Progenitor cell of endocrine pancreas (in vitro differentiated cells): ENCODE measurements at regions not wholly inside any gene's neighbourhood (a gene's known extent, or its start where the extent isn't known, plus 50 kb on each side); places are given as distances from the start of the nearest gene placed in this dataset.
A peak's percentile ranks its signal among the peaks of the same experiment; 100 is the strongest.

ENCODE experiments used
- DNase-seq: peaks from one replicate; pipeline ENCODE4 v3.0.0; 2021; ENCODE audit warnings: low spot score; ENCODE audit not compliant: unreplicated experiment
- H3K27ac Mint-ChIP-seq: 2 replicates; pipeline ENCODE4 v1.8.0; 2021; ENCODE audit warnings: mild to moderate bottlenecking, moderate library complexity, mixed read lengths
- H3K27me3 Mint-ChIP-seq: 2 replicates; pipeline ENCODE4 v1.8.0; 2021; ENCODE audit warnings: mixed read lengths
- H3K36me3 Mint-ChIP-seq: 2 replicates; pipeline ENCODE4 v1.8.0; 2022; ENCODE audit warnings: mixed read lengths; ENCODE audit not compliant: insufficient read depth
- H3K4me1 Mint-ChIP-seq: 2 replicates; pipeline ENCODE4 v1.8.0; 2021; ENCODE audit warnings: low read depth, mixed read lengths
- H3K4me3 Mint-ChIP-seq: 2 replicates; pipeline ENCODE4 v1.8.0; 2021; ENCODE audit warnings: low read depth, mild to moderate bottlenecking, moderate library complexity, mixed read lengths
- H3K9me3 Mint-ChIP-seq: 2 replicates; pipeline ENCODE4 v1.8.0; 2021; ENCODE audit warnings: low read depth, mixed read lengths
- CTCF ChIP-seq: fragments of 200-600 bp; sonication (generic); IDR thresholded peaks from one replicate; pipeline ENCODE4 v1.5.0; 2021; ENCODE audit warnings: antibody characterized with exemption, mild to moderate bottlenecking; ENCODE audit not compliant: unreplicated experiment

GRCh38 chr5:64074533-64074932, 91.1 kb upstream of the RNF180 start:
- no peak for DNase-seq

GRCh38 chr5:64069486-64069885, 96.2 kb upstream of the RNF180 start:
- H3K27me3 Mint-ChIP-seq, result no peaks in the 10 kb centered on the region
- no peaks in the 10 kb centered on the region for H3K4me1 Mint-ChIP-seq
- H3K36me3 Mint-ChIP-seq, result no peaks in the 10 kb centered on the region
- no peaks in the 10 kb centered on the region for H3K9me3 Mint-ChIP-seq
- no peak overlapping the region for H3K4me3 Mint-ChIP-seq
- no peak overlapping the region for H3K27ac Mint-ChIP-seq
- no peak for TF ChIP-seq CTCF
- no peak for DNase-seq

More at GRCh38 chr5:64074533-64074932, 91.1 kb upstream of the RNF180 start:
- no peak overlapping the region for H3K27ac Mint-ChIP-seq
- no peak overlapping the region for H3K4me3 Mint-ChIP-seq
- H3K27me3 Mint-ChIP-seq, result no peaks in the 10 kb centered on the region
- peak; percentile 72 for TF ChIP-seq CTCF
- no peaks in the 10 kb centered on the region for H3K36me3 Mint-ChIP-seq
- H3K9me3 Mint-ChIP-seq, result peaks cover 2% of the 10 kb centered on the region
- no peaks in the 10 kb centered on the region for H3K4me1 Mint-ChIP-seq

GRCh38 chr5:64050296-64050695, 88.1 kb upstream of the HTR1A start:
- H3K27ac Mint-ChIP-seq, result no peak overlapping the region
- H3K4me1 Mint-ChIP-seq, result no peaks in the 10 kb centered on the region
- peaks cover 19% of the 10 kb centered on the region for H3K9me3 Mint-ChIP-seq
- DNase-seq, result no peak
- H3K27me3 Mint-ChIP-seq, result no peaks in the 10 kb centered on the region
- no peak for TF ChIP-seq CTCF
- no peaks in the 10 kb centered on the region for H3K36me3 Mint-ChIP-seq
- no peak overlapping the region for H3K4me3 Mint-ChIP-seq

- Mint-ChIP-seq H3K4me1 (no peaks in the 10 kb centered on the region), H3K27me3 (no peaks in the 10 kb centered on the region), H3K9me3 (peaks cover 42% of the 10 kb centered on the region), H3K36me3 (no peaks in the 10 kb centered on the region), H3K4me3 (no peak overlapping the region), H3K27ac (no peak overlapping the region)
- TF ChIP-seq CTCF, result no peak
- DNase-seq, result no peak
These were observed 78.2 kb upstream of the HTR1A start for GRCh38 chr5:64040490-64040889.

- no peaks in the 10 kb centered on the region for H3K4me1 Mint-ChIP-seq
- H3K27ac Mint-ChIP-seq, result no peak overlapping the region
- no peaks in the 10 kb centered on the region for H3K27me3 Mint-ChIP-seq
- TF ChIP-seq CTCF, result no peak
- H3K9me3 Mint-ChIP-seq, result no peaks in the 10 kb centered on the region
- no peaks in the 10 kb centered on the region for H3K36me3 Mint-ChIP-seq
- DNase-seq, result no peak
- no peak overlapping the region for H3K4me3 Mint-ChIP-seq
These were observed 64.2 kb upstream of the HTR1A start for GRCh38 chr5:64026493-64026892.
